GM23338 (cell line): ENCODE measurements at regions not wholly inside any gene's neighbourhood (a gene's known extent, or its start where the extent isn't known, plus 50 kb on each side); places are given as distances from the start of the nearest gene placed in this dataset.

Source experiments
- CREB1 ChIP-seq: fragments of 250-450 bp; sonication (Bioruptor Pico); IDR thresholded peaks from 2 replicates; pipeline ENCODE4 v1.5.0; 2020; ENCODE audit warnings: low read depth, mild to moderate bottlenecking, moderate library complexity
- CTCF ChIP-seq, 2 experiments: fragments of 200-600 bp in 1 of 2; sonication (generic) in 1 of 2; conservative IDR thresholded peaks; 2 replicates each; pipeline versions ENCODE4 v1.5.1 to v1.6.1; 2016 to 2017; ENCODE audit warnings: antibody characterized with exemption in 2 of 2, low read depth in 2 of 2, mild to moderate bottlenecking in 2 of 2, moderate library complexity in 1 of 2
- EZH2 ChIP-seq: fragments of 200-600 bp; sonication (generic); IDR thresholded peaks from one replicate; pipeline ENCODE4 v1.8.0; 2017; ENCODE audit warnings: antibody characterized with exemption, mild to moderate bottlenecking, low read depth; ENCODE audit not compliant: unreplicated experiment
- EZH2phosphoT487 ChIP-seq: fragments of 200-600 bp; sonication (generic); IDR thresholded peaks from one replicate; pipeline ENCODE4 v1.8.1; 2018; ENCODE audit warnings: antibody characterized with exemption; ENCODE audit not compliant: unreplicated experiment
- JUNB ChIP-seq: IDR thresholded peaks from one replicate; pipeline ENCODE4 v1.6.1; 2016; ENCODE audit warnings: antibody characterized with exemption; ENCODE audit not compliant: unreplicated experiment
- NANOG ChIP-seq: IDR thresholded peaks from 2 replicates; pipeline ENCODE4 v1.6.1; 2016; ENCODE audit warnings: antibody characterized with exemption, borderline replicate concordance
- POLR2AphosphoS5 ChIP-seq: IDR thresholded peaks from 2 replicates; pipeline ENCODE4 v1.6.1; 2016; ENCODE audit warnings: antibody characterized with exemption, low read depth
- STAT1 ChIP-seq: IDR thresholded peaks from one replicate; pipeline ENCODE4 v1.6.1; 2016; ENCODE audit warnings: antibody characterized with exemption; ENCODE audit not compliant: unreplicated experiment
- ZNF114 ChIP-seq: fragments of 250-450 bp; sonication (Bioruptor Pico); IDR thresholded peaks from 2 replicates; pipeline ENCODE4 v1.5.0; 2020; ENCODE audit warnings: mild to moderate bottlenecking, moderate library complexity
- ZNF331 ChIP-seq: fragments of 250-450 bp; sonication (Bioruptor Pico); IDR thresholded peaks from 2 replicates; pipeline ENCODE4 v1.5.0; 2020; ENCODE audit warnings: low read depth, mild to moderate bottlenecking, moderate library complexity
- TF ChIP-seq, protein P1 (sequence below): IDR thresholded peaks from one replicate; pipeline ENCODE4 v1.6.1; 2018; ENCODE audit warnings: antibody characterized with exemption; ENCODE audit not compliant: unreplicated experiment
- TF ChIP-seq, protein P2 (sequence below): IDR thresholded peaks from 2 replicates; pipeline ENCODE4 v1.6.1; 2016; ENCODE audit warnings: antibody characterized with exemption

GRCh38 chr6:2593167-2593566, 157.6 kb downstream of the MYLK4 start:
- TF ChIP-seq, protein P1, sequence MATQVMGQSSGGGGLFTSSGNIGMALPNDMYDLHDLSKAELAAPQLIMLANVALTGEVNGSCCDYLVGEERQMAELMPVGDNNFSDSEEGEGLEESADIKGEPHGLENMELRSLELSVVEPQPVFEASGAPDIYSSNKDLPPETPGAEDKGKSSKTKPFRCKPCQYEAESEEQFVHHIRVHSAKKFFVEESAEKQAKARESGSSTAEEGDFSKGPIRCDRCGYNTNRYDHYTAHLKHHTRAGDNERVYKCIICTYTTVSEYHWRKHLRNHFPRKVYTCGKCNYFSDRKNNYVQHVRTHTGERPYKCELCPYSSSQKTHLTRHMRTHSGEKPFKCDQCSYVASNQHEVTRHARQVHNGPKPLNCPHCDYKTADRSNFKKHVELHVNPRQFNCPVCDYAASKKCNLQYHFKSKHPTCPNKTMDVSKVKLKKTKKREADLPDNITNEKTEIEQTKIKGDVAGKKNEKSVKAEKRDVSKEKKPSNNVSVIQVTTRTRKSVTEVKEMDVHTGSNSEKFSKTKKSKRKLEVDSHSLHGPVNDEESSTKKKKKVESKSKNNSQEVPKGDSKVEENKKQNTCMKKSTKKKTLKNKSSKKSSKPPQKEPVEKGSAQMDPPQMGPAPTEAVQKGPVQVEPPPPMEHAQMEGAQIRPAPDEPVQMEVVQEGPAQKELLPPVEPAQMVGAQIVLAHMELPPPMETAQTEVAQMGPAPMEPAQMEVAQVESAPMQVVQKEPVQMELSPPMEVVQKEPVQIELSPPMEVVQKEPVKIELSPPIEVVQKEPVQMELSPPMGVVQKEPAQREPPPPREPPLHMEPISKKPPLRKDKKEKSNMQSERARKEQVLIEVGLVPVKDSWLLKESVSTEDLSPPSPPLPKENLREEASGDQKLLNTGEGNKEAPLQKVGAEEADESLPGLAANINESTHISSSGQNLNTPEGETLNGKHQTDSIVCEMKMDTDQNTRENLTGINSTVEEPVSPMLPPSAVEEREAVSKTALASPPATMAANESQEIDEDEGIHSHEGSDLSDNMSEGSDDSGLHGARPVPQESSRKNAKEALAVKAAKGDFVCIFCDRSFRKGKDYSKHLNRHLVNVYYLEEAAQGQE: no peak
- TF ChIP-seq CTCF (conservative IDR thresholded peaks at IDR 0.05; ENCODE audit: low read depth in 2 of 2): no peak
- no peak for TF ChIP-seq POLR2AphosphoS5
- TF ChIP-seq EZH2: no peak
- no peak for TF ChIP-seq EZH2phosphoT487
- no peak for TF ChIP-seq JUNB
- TF ChIP-seq CREB1 (CRISPR knock-in tag): no peak
- no peak for TF ChIP-seq NANOG
- TF ChIP-seq STAT1: no peak
- no peak for TF ChIP-seq ZNF331 (CRISPR knock-in tag)
- no peak for TF ChIP-seq ZNF114 (CRISPR knock-in tag)
- TF ChIP-seq, protein P2, sequence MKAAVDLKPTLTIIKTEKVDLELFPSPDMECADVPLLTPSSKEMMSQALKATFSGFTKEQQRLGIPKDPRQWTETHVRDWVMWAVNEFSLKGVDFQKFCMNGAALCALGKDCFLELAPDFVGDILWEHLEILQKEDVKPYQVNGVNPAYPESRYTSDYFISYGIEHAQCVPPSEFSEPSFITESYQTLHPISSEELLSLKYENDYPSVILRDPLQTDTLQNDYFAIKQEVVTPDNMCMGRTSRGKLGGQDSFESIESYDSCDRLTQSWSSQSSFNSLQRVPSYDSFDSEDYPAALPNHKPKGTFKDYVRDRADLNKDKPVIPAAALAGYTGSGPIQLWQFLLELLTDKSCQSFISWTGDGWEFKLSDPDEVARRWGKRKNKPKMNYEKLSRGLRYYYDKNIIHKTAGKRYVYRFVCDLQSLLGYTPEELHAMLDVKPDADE: no peak
